ENCODE measurements at regions not wholly inside any gene's neighbourhood (a gene's known extent, or its start where the extent isn't known, plus 50 kb on each side); places are given as distances from the start of the nearest gene placed in this dataset.

GRCh38 chr14:105837349-105838063 lies 311.1 kb downstream of the TMEM121 start (continued):
- TF ChIP-seq ZBTB4 (CRISPR knock-in tag; IDR thresholded peaks at IDR 0.05; ENCODE audit: borderline replicate concordance) (no peak), IKZF5 (CRISPR knock-in tag; IDR thresholded peaks at IDR 0.05) (no peak), SMARCE1 (IDR thresholded peaks at IDR 0.05; ENCODE audit: borderline replicate concordance) (no peak), ZNF737 (CRISPR knock-in tag; IDR thresholded peaks at IDR 0.05; ENCODE audit: borderline replicate concordance) (no peak), AKNA (CRISPR knock-in tag; IDR thresholded peaks at IDR 0.05; ENCODE audit: borderline replicate concordance) (no peak)

Measured in HepG2 (cell line).